SK-N-SH treated with all-trans-retinoic acid at 6 μM for 48 hours (cell line): ENCODE measurements at regions not wholly inside any gene's neighbourhood (a gene's known extent, or its start where the extent isn't known, plus 50 kb on each side); places are given as distances from the start of the nearest gene placed in this dataset.

Experiments
- ATAC-seq: fragments of 200-7000 bp; cut with Tn5 transposase; 3 replicates; pipeline ENCODE4 v1.9.1; 2020; ENCODE audit warnings: mild to moderate bottlenecking, moderate library complexity
- ARNTL ChIP-seq: fragments of 450-650 bp; formaldehyde crosslinking; IDR thresholded peaks from 2 replicates; pipeline ENCODE4 v1.5.0; 2020; ENCODE audit warnings: low read depth, mild to moderate bottlenecking, moderate library complexity, borderline replicate concordance
- BACH2 ChIP-seq: fragments of 250-450 bp; sonication (Bioruptor Pico); IDR thresholded peaks from 2 replicates; pipeline ENCODE4 v1.9.0; 2021; ENCODE audit warnings: mild to moderate bottlenecking, borderline replicate concordance
- CREB5 ChIP-seq: fragments of 250-450 bp; sonication (Bioruptor Pico); IDR thresholded peaks from 2 replicates; pipeline ENCODE4 v1.5.1; 2020; ENCODE audit warnings: low read depth, mild to moderate bottlenecking, moderate library complexity
- CSRNP3 ChIP-seq: fragments of 250-450 bp; sonication (Bioruptor Pico); IDR thresholded peaks from 2 replicates; pipeline ENCODE4 v1.5.1; 2021; ENCODE audit warnings: mild to moderate bottlenecking, moderate library complexity
- ESRRG ChIP-seq: fragments of 250-450 bp; sonication (Bioruptor Pico); IDR thresholded peaks from 2 replicates; pipeline ENCODE4 v1.6.1; 2021; ENCODE audit warnings: mild to moderate bottlenecking
- GLIS3 ChIP-seq: fragments of 250-450 bp; sonication (Bioruptor Pico); IDR thresholded peaks from 2 replicates; pipeline ENCODE4 v1.5.0; 2020; ENCODE audit warnings: mild to moderate bottlenecking, moderate library complexity
- ISL1 ChIP-seq: fragments of 250-450 bp; sonication (Bioruptor Pico); IDR thresholded peaks from 2 replicates; pipeline ENCODE4 v2.1.2; 2022; ENCODE audit warnings: mild to moderate bottlenecking, moderate library complexity
- OSR1 ChIP-seq: fragments of 250-450 bp; sonication (Bioruptor Pico); IDR thresholded peaks from 2 replicates; pipeline ENCODE4 v1.8.0; 2022; ENCODE audit warnings: moderate library complexity, mild to moderate bottlenecking, inconsistent platforms
- PATZ1 ChIP-seq: fragments of 250-450 bp; sonication (Bioruptor Pico); IDR thresholded peaks from 2 replicates; pipeline ENCODE4 v1.8.0; 2020; ENCODE audit warnings: mild to moderate bottlenecking, moderate library complexity, borderline replicate concordance
- POU6F1 ChIP-seq: fragments of 250-450 bp; sonication (Bioruptor Pico); IDR thresholded peaks from 2 replicates; pipeline ENCODE4 v1.8.0; 2021; ENCODE audit warnings: low read depth, mild to moderate bottlenecking, moderate library complexity, borderline replicate concordance
- PPARA ChIP-seq: fragments of 250-450 bp; sonication (Bioruptor Pico); IDR thresholded peaks from 2 replicates; pipeline ENCODE4 v1.5.0; 2020; ENCODE audit warnings: mild to moderate bottlenecking, borderline replicate concordance
- RARB ChIP-seq: fragments of 250-450 bp; sonication (Bioruptor Pico); IDR thresholded peaks from 2 replicates; pipeline ENCODE4 v1.8.0; 2021; ENCODE audit warnings: mild to moderate bottlenecking, moderate library complexity
- SNAI2 ChIP-seq: fragments of 250-450 bp; sonication (Bioruptor Pico); IDR thresholded peaks from 2 replicates; pipeline ENCODE4 v1.5.0; 2020; ENCODE audit warnings: mild to moderate bottlenecking, moderate library complexity
- TCF4 ChIP-seq: fragments of 250-450 bp; sonication (Bioruptor Pico); IDR thresholded peaks from 2 replicates; pipeline ENCODE4 v1.8.0; 2021; ENCODE audit warnings: mild to moderate bottlenecking, moderate library complexity, borderline replicate concordance
- TOX ChIP-seq: fragments of 250-450 bp; sonication (Bioruptor Pico); IDR thresholded peaks from 2 replicates; pipeline ENCODE4 v1.8.0; 2021; ENCODE audit warnings: mild to moderate bottlenecking, moderate library complexity, borderline replicate concordance
- TSHZ2 ChIP-seq: fragments of 250-450 bp; sonication (Bioruptor Pico); IDR thresholded peaks from 2 replicates; pipeline ENCODE4 v1.5.0; 2020; ENCODE audit warnings: mild to moderate bottlenecking, moderate library complexity
- ZC3H10 ChIP-seq: fragments of 250-450 bp; sonication (Bioruptor Pico); IDR thresholded peaks from 2 replicates; pipeline ENCODE4 v1.5.1; 2021; ENCODE audit warnings: mild to moderate bottlenecking, moderate library complexity
- ZFP3 ChIP-seq: fragments of 250-450 bp; sonication (Bioruptor Pico); IDR thresholded peaks from 2 replicates; pipeline ENCODE4 v1.5.0; 2020; ENCODE audit warnings: mild to moderate bottlenecking, moderate library complexity
- ZFP30 ChIP-seq: fragments of 450-650 bp; formaldehyde crosslinking; IDR thresholded peaks from 2 replicates; pipeline ENCODE4 v1.5.0; 2022; ENCODE audit warnings: mild to moderate bottlenecking, moderate library complexity
- ZNF565 ChIP-seq: fragments of 450-650 bp; formaldehyde crosslinking; conservative IDR thresholded peaks from 2 replicates; pipeline ENCODE4 v1.5.0; 2020; ENCODE audit warnings: low read depth, mild to moderate bottlenecking, moderate library complexity
- ZNF70 ChIP-seq: fragments of 450-650 bp; formaldehyde crosslinking; IDR thresholded peaks from 2 replicates; pipeline ENCODE4 v1.5.0; 2020; ENCODE audit warnings: mild to moderate bottlenecking, moderate library complexity
- ZNF8 ChIP-seq: fragments of 450-650 bp; formaldehyde crosslinking; IDR thresholded peaks from 2 replicates; pipeline ENCODE4 v1.5.0; 2020; ENCODE audit warnings: mild to moderate bottlenecking, moderate library complexity

GRCh38 chr16:61195006-61195405, 841.2 kb downstream of the CDH8 start:
- ATAC-seq, result no peak
- TF ChIP-seq ESRRG (CRISPR knock-in tag) (no peak), PPARA (no peak), PATZ1 (CRISPR knock-in tag) (no peak), TCF4 (no peak), ZFP30 (CRISPR knock-in tag) (no peak), ISL1 (CRISPR knock-in tag) (no peak)

- TF ChIP-seq BACH2 (no peak), ARNTL (no peak), ZNF8 (no peak), PPARA (no peak), RARB (CRISPR knock-in tag) (no peak), ZFP30 (CRISPR knock-in tag) (no peak), ESRRG (CRISPR knock-in tag) (no peak), ZNF70 (CRISPR knock-in tag) (no peak), CSRNP3 (CRISPR knock-in tag) (no peak), TSHZ2 (no peak), TCF4 (no peak), PATZ1 (CRISPR knock-in tag) (no peak), ZNF565 (CRISPR knock-in tag) (no peak), SNAI2 (CRISPR knock-in tag) (no peak), ZC3H10 (no peak), CREB5 (no peak), POU6F1 (no peak)
- ATAC-seq, result no peak
These were observed 841.7 kb downstream of the CDH8 start for GRCh38 chr16:61194573-61194972.

GRCh38 chr16:61182391-61182790, 853.8 kb downstream of the CDH8 start:
- ATAC-seq, result no peak
- no peak for TF ChIP-seq RARB (CRISPR knock-in tag)
- no peak for TF ChIP-seq ESRRG (CRISPR knock-in tag)
- no peak for TF ChIP-seq ZNF8
- no peak for TF ChIP-seq ZNF565 (CRISPR knock-in tag)
- no peak for TF ChIP-seq BACH2
- no peak for TF ChIP-seq ZFP3 (CRISPR knock-in tag)
- no peak for TF ChIP-seq TOX (CRISPR knock-in tag)
- no peak for TF ChIP-seq ZC3H10
- no peak for TF ChIP-seq SNAI2 (CRISPR knock-in tag)
- TF ChIP-seq GLIS3 (CRISPR knock-in tag), result no peak
- no peak for TF ChIP-seq OSR1
- TF ChIP-seq PPARA, result no peak
- no peak for TF ChIP-seq CSRNP3 (CRISPR knock-in tag)
- TF ChIP-seq POU6F1, result no peak
- TF ChIP-seq ZNF70 (CRISPR knock-in tag), result no peak
- no peak for TF ChIP-seq PATZ1 (CRISPR knock-in tag)
